ENCODE measurements at regions not wholly inside any gene's neighbourhood (a gene's known extent, or its start where the extent isn't known, plus 50 kb on each side); places are given as distances from the start of the nearest gene placed in this dataset.

- TF ChIP-seq CTCF (IDR thresholded peaks at IDR 0.05) (no peak), EZH2 (IDR thresholded peaks at IDR 0.05) (no peak), EZH2phosphoT487 (IDR thresholded peaks at IDR 0.05) (no peak)
Measured at GRCh38 chr20:10985536-10985935, 311.7 kb upstream of the JAG1 start.
